Hematopoietic multipotent progenitor cell treated with erythropoietin and hydrocortisone succinate and interleukin-3 and kit ligand, for 6 days (in vitro differentiated cells): ENCODE measurements at regions not wholly inside any gene's neighbourhood (a gene's known extent, or its start where the extent isn't known, plus 50 kb on each side); places are given as distances from the start of the nearest gene placed in this dataset.

Source experiments
- DNase-seq: peaks from one replicate; pipeline ENCODE4 v3.0.0-alpha.2; 2015

GRCh38 chr2:38446906-38447561, 70.0 kb upstream of the ATL2 start:
- DNase-seq, result no peak

GRCh38 chr2:38446418-38446817, 69.3 kb upstream of the ATL2 start:
- DNase-seq, result no peak

GRCh38 chr2:38444247-38444646, 67.2 kb upstream of the ATL2 start:
- no peak for DNase-seq

- no peak for DNase-seq
These were observed 65.8 kb upstream of the ATL2 start for GRCh38 chr2:38442643-38443541.

- no peak for DNase-seq
These were observed 64.3 kb upstream of the ATL2 start for GRCh38 chr2:38441346-38441745.

- DNase-seq, result peak; percentile 90
These were observed 63.6 kb upstream of the ATL2 start for GRCh38 chr2:38440655-38441054.

GRCh38 chr2:38439863-38440262, 62.8 kb upstream of the ATL2 start:
- no peak for DNase-seq

GRCh38 chr2:38438883-38439612, 62.0 kb upstream of the ATL2 start:
- no peak for DNase-seq

GRCh38 chr2:38438133-38438882, 61.2 kb upstream of the ATL2 start:
- no peak for DNase-seq

GRCh38 chr2:38436227-38436664, 59.2 kb upstream of the ATL2 start:
- DNase-seq, result no peak

- no peak for DNase-seq
These were observed 58.7 kb upstream of the ATL2 start for GRCh38 chr2:38435775-38436174.

- DNase-seq, result no peak
These were observed 57.5 kb upstream of the ATL2 start for GRCh38 chr2:38434595-38434994.

GRCh38 chr2:38433607-38433975, 56.5 kb upstream of the ATL2 start:
- no peak for DNase-seq

GRCh38 chr2:38432820-38433606, 55.9 kb upstream of the ATL2 start:
- no peak for DNase-seq

GRCh38 chr2:38430597-38431207, 53.6 kb upstream of the ATL2 start:
- no peak for DNase-seq

- DNase-seq, result no peak
These were observed 53.1 kb upstream of the ATL2 start for GRCh38 chr2:38430196-38430595.

- no peak for DNase-seq
These were observed 50.9 kb upstream of the ATL2 start for GRCh38 chr2:38427936-38428335.

GRCh38 chr2:38427054-38427453, 50.0 kb upstream of the ATL2 start:
- DNase-seq, result no peak
